GM19238 (cell line): ENCODE measurements at regions not wholly inside any gene's neighbourhood (a gene's known extent, or its start where the extent isn't known, plus 50 kb on each side); places are given as distances from the start of the nearest gene placed in this dataset.

Source experiments
- DNase-seq: peaks from one replicate; pipeline ENCODE4 v3.0.0; 2011; ENCODE audit warnings: low spot score; ENCODE audit not compliant: insufficient read length

GRCh38 chr2:164102366-164102765, 366.6 kb upstream of the FIGN start:
- DNase-seq = no peak

- no peak for DNase-seq
Measured at GRCh38 chr2:164091673-164092072, 355.9 kb upstream of the FIGN start.

GRCh38 chr2:164090533-164090932, 354.7 kb upstream of the FIGN start:
- no peak for DNase-seq

DNA sequence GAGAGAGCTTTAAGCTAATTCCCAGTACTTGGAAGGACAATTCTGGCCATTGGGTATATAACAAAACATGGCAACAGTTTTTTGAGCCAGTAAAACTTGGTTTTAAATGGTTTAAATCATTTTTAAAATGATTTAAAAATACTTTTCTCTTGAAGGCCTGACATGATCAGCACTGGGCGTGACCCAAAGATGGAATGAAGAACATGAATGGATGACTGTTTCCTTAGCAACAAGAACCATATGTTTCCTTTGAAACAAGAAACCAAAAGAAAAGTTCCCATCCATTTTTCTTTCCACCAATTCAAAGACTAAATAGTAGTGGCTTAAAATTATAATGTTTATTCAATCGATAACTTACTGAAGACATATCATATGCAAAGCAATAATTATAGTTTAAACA, 348.3 kb upstream of the FIGN start:
- DNase-seq = no peak

DNA sequence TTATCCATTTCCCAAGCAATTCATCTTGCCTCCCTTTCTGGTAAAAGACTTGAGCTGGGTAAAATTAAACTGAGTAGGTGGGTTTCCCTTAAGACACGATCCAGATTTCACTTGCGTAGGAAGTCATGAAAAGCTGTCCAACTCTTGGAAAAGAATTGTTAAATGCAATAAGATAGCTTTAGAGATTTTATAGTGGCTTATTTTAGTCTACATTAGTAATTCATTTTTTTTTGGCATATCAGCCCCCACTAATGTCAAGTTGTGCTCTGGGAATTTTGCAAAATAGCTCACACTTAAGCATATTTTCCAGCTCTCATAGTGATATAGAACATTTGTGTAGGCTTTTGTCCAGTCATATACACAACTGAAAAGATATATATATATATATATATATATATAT, 344.7 kb upstream of the FIGN start:
- no peak for DNase-seq

- no peak for DNase-seq
Measured at GRCh38 chr2:164079258-164079657, 343.4 kb upstream of the FIGN start.

GRCh38 chr2:164078421-164078820, 342.6 kb upstream of the FIGN start:
- DNase-seq = no peak

DNA sequence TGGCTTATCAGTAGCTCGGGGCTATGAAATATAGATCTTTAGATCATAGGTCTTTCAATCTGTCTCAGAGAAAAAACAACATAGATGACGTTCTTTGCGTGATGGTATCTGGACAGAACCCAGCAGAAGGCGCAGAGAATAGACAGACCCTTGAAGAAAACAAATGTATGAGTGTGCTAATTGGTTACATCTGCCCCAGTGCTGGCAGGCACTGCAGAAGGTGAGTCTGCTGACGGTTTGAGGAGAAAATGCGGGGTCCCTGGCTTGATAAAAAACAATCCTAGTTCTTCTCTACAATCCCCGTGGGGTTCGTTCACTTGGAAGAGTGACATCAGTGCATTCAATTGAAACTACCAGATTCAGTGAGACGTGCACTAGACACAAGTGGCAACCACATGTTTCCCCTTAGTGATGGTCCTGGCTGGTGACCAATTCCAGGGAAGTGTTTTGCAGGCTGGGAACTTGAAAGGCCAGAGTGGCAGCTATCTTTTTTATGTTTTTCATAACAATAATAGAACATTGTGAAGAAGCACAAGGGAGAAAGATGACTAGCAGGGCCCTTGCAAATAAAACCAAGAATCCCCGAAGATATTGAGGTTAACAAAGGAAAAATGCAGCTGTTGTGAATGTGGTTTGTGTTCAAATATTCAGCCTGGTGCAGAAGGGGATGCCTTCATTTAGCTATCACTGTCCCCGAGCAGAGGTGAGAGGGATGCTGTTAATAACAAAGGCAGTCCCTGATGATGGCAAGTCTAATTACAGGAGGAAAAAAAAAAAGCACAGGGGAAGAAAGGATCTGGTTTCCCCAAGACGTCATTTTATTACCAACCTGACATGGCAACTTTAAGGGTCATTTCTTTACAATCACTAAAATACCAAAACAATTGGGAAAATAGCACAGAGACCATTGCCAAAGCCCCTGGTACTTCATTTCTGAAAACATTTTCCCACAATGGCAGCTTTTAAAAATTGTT, 337.6 kb upstream of the FIGN start:
- DNase-seq = no peak

DNA sequence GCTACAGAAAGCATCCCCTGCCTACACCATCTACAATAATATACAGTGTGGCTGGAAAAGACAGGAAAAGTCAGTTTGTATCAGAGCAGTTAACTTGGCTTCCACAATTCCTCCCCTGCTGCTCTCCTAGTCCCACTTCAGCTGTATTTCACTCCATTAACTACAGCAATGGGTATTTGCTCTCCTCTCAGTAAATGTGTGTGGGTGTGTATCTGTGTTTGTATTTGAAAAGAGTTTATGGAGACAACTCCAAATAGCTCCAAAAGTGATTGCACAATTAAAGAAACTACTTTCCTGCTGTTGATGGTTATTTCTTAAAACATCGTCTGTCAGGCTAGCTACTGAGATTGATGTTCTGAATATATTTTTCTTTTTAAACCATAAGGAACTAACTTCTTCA, 333.7 kb upstream of the FIGN start:
- no peak for DNase-seq

DNA sequence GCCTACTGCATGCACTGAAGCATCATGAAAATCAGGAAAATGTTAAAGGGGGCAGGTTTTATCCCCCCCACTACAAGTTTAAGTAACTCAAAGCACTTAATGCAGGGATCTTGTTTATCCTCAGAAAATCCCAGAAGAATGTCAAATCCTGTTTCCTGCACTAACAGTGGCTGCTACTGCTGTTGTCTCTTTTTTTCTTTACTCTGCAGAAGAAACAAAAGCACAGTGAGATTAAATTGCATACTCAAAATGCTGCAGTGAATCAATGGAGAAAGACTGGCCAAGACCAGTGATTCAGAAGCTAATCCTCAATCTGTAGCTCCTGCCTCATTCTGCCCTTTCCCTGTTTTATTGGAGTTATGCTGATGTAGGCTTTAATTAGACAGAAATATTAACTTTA, 332.3 kb upstream of the FIGN start:
- DNase-seq = no peak

- no peak for DNase-seq
Measured at GRCh38 chr2:164066095-164066494, 330.3 kb upstream of the FIGN start.

DNA sequence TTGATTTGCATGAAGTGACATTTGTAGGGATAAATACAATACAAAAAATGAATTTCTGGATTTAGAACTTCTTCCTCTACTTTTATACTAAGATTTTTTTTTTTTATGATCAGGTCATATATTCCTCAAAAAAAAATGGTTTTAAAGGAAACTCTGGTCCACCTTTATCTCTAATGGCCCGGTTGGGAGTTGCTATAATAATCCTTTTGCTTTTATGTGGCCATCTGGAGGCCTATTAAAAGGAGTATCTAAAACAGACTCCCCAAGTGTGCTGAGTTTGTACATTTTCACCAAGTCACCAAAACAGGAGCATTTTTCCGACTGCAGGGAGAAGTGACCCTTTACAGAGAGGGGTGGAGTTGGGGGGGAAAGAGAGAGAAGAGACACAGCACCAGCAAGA, 329.2 kb upstream of the FIGN start:
- DNase-seq = no peak

GRCh38 chr2:164061129-164061746, 325.4 kb upstream of the FIGN start:
- DNase-seq = no peak

- no peak for DNase-seq
Measured at GRCh38 chr2:164060031-164060430, 324.2 kb upstream of the FIGN start.

DNA sequence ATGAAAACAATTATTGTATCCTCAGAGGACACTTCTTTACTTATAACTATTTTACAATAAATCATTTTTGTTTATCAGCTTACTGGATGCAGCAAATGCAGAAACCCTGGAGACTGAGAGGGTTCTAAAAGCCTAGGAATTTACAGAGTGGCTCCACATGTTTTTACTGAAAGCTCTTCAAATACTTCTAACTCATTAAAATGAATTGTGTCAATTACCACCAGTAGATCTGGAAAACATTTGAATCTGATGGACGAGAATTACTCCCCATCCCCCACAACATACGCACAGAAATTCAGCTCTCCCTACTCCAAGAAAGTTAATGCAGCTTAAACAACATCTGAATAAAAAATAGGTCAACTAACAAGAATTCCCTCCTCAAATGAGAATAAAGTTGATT, 319.8 kb upstream of the FIGN start:
- DNase-seq = no peak

DNA sequence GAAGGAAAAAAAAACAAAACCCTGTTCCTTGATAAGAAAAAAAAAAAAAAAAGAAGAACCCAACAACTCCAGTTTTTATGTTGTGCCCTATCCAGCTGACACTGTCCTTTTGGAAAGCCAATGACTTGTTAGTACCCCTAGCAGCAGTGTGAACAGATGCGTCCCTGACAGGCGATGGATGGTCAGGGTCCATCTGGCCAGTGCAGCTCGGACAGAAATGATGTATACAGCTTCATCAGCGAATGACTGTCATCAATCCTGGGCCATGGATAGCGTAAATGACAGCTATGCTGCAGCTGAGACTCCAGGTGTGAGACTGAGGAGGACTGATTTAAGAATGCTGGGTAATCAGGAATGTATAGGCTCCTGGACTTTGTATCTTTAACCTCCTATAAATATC, 318.8 kb upstream of the FIGN start:
- no peak for DNase-seq

DNA sequence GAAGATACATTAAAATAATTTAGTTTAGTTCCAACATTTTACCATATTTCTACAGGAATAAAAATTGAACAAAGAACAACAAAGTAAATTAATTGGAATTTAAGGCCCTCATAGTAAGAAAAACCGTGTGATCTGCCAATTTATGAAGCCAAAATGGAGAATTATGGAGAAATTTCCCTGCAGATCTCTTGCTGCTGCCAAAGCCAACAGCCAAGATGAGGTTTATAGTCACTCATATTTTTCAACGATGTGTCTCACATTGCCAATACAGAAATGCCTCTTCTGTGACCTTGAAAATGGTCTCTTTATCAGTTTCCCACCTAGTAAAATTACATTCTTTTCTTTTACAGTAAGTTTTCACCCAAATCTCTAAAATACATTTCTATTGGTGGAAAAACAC, 317.2 kb upstream of the FIGN start:
- DNase-seq = no peak

DNA sequence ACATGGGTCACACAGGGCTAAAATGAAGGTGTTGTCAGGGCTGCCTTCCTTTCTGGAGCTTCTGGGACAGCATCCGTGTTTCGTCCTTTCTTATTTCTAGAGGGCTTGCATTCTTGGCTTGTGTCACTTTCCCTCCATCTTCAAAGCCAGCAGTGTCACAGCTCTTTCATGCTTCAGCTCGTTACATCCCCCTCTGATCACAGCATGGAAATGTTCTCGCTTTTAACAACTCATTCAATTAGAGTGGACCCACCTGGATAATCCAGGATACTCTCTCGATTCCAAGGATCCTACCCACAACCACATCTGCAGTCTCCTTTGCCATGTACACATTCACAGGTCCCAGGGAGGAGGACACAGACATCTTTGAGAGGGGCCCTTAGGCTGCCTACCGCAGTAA, 316.2 kb upstream of the FIGN start:
- no peak for DNase-seq

DNA sequence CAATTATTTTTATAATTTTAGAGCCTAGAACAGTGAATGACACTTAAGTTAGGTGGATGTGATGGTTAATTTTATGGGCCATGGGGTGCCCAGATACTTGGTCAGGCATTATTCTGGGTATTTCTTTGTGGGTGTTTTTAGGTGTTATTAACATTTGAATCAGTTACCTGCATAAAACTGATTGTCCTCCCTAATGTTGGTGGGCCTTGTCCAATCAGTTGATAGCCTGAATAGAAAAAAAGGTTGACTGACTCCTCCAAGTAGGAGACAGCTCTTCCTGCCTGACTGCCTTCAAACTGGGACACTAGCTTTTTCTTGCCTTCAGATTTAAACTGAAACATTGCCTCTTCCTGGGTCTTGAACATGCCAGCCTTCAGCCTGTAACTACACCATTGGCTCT, 312.9 kb upstream of the FIGN start:
- DNase-seq = no peak

GRCh38 chr2:164046040-164046439, 310.2 kb upstream of the FIGN start:
- no peak for DNase-seq

DNA sequence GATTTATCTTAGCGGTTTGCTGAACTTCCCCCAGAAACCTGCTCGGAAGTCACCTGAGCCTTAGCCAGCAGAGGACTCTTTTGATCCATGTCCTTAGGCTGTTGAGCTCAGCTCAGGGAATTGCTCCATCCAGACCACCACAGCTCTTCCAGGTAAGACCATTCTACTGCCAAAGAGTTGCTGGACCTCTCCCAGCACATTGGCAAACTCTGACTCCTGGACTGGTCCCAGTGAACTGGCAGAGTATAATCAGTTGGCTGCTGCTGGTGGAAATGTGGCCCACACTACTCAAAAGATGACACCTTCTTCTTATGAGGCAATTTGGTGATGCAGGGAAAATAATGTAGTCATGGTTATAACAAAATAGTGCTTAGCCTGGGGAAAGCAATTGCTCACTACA, 308.8 kb upstream of the FIGN start:
- DNase-seq = no peak

GRCh38 chr2:164039270-164039669, 303.5 kb upstream of the FIGN start:
- no peak for DNase-seq

- DNase-seq = no peak
Measured at GRCh38 chr2:164032995-164033394, 297.2 kb upstream of the FIGN start.
